B cell (primary cell): ENCODE measurements at regions not wholly inside any gene's neighbourhood (a gene's known extent, or its start where the extent isn't known, plus 50 kb on each side); places are given as distances from the start of the nearest gene placed in this dataset.

Source experiments
- ATAC-seq: fragments of 200-7000 bp; cut with Tn5 transposase; one replicate; pipeline ENCODE4 v1.10.0; 2021; ENCODE audit warnings: low read depth, mild to moderate bottlenecking, moderate number of reproducible peaks, moderate library complexity
- CTCF ChIA-PET: fragments of 350-600 bp; sonication (Branson Sonifier 250); formaldehyde crosslinking; loops from one replicate; lab custom pipeline; 2021; ENCODE audit warnings: antibody characterized with exemption, inconsistent platforms; lab: Charles Lee
- POLR2A ChIA-PET: fragments of 350-600 bp; sonication (Branson Sonifier 250); formaldehyde crosslinking; loops from one replicate; lab custom pipeline; 2021; ENCODE audit warnings: antibody characterized with exemption; lab: Charles Lee
- DNase-seq: peaks from one replicate; pipeline ENCODE4 v3.0.0; 2013
- H2AFZ ChIP-seq: 2 replicates; pipeline ENCODE4 v1.6.1; 2012; ENCODE audit warnings: mild to moderate bottlenecking, low read depth, low read length; ENCODE audit not compliant: insufficient read depth, poor library complexity, severe bottlenecking
- H3K27ac ChIP-seq, 2 donors: 1 replicate in 1 of 2; 2 replicates in 1 of 2; pipeline ENCODE4 v1.5.1; 2012 to 2013; ENCODE audit warnings: low read length in 2 of 2, mild to moderate bottlenecking in 2 of 2, moderate library complexity in 1 of 2
- H3K27me3 ChIP-seq, 4 experiments: fragments of 200-600 bp in 1 of 4; sonication (generic) in 1 of 4; replicated peaks in 1 of 4; 1 replicate in 2 of 4; 2 replicates in 2 of 4; pipeline versions ENCODE4 v1.6.1 to v1.7.0; 2013 to 2016; ENCODE audit warnings: low read length in 3 of 4, mild to moderate bottlenecking in 2 of 4, mixed read lengths in 1 of 4, moderate library complexity in 1 of 4; ENCODE audit not compliant: insufficient read depth in 4 of 4, control insufficient read depth in 3 of 4; ENCODE audit errors: control extremely low read depth in 1 of 4
- H3K36me3 ChIP-seq, 2 experiments: replicated peaks in 1 of 2; 1 replicate in 1 of 2; 2 replicates in 1 of 2; pipeline versions ENCODE4 v1.6.1 to v1.7.1; 2013; ENCODE audit warnings: low read length in 1 of 2; ENCODE audit not compliant: insufficient read depth in 2 of 2, control insufficient read depth in 1 of 2; ENCODE audit errors: control extremely low read depth in 1 of 2, extremely low read depth in 1 of 2
- H3K4me1 ChIP-seq, 2 donors: fragments of 200-600 bp in 1 of 2; sonication (generic) in 1 of 2; 1 replicate in 1 of 2; 2 replicates in 1 of 2; pipeline versions ENCODE4 v1.5.1 to v1.6.1; 2013 to 2017; ENCODE audit warnings: low read length in 2 of 2; ENCODE audit not compliant: control insufficient read depth in 2 of 2, insufficient read depth in 2 of 2
- H3K4me2 ChIP-seq: replicated peaks from 2 replicates; pipeline ENCODE3; 2012; ENCODE audit warnings: mild to moderate bottlenecking, low read depth, low read length; ENCODE audit not compliant: poor library complexity, severe bottlenecking
- H3K4me3 ChIP-seq, 5 experiments: fragments of 200-600 bp in 1 of 5; sonication (generic) in 1 of 5; 1 replicate in 3 of 5; 2 replicates in 2 of 5; pipeline versions ENCODE4 v1.5.1 to v1.7.0; 2011 to 2016; ENCODE audit warnings: low read length in 4 of 5, mild to moderate bottlenecking in 4 of 5, low read depth in 2 of 5, control low read depth in 1 of 5, moderate library complexity in 1 of 5; ENCODE audit not compliant: insufficient read depth in 1 of 5; ENCODE audit errors: control extremely low read depth in 1 of 5, extremely low read depth in 1 of 5
- H3K79me2 ChIP-seq: fragments of 200-600 bp; sonication (generic); one replicate; pipeline ENCODE4 v1.6.0; 2016; ENCODE audit warnings: low read length; ENCODE audit not compliant: control insufficient read depth, insufficient read depth
- H3K9ac ChIP-seq: fragments of 200-600 bp; sonication (generic); 2 replicates; pipeline ENCODE4 v1.6.1; 2017; ENCODE audit warnings: mild to moderate bottlenecking, low read length, moderate library complexity
- H3K9me3 ChIP-seq, 3 donors: one replicate each; pipeline versions ENCODE4 v1.6.1 to v1.7.1; 2013; ENCODE audit warnings: low read length in 2 of 3; ENCODE audit not compliant: control insufficient read depth in 2 of 3, insufficient read depth in 1 of 3; ENCODE audit errors: control extremely low read depth in 1 of 3
- H4K20me1 ChIP-seq: 2 replicates; pipeline ENCODE4 v1.6.0; 2012; ENCODE audit warnings: mild to moderate bottlenecking, low read length; ENCODE audit not compliant: insufficient read depth, control insufficient read depth, poor library complexity, severe bottlenecking
- H3K27ac Mint-ChIP-seq: one replicate; pipeline ENCODE4 v1.8.0; 2021; ENCODE audit warnings: mixed read lengths
- H3K27me3 Mint-ChIP-seq: one replicate; pipeline ENCODE4 v1.8.0; 2021; ENCODE audit warnings: mixed read lengths
- H3K4me1 Mint-ChIP-seq: one replicate; pipeline ENCODE4 v1.8.0; 2021; ENCODE audit warnings: mixed read lengths
- H3K4me3 Mint-ChIP-seq: one replicate; pipeline ENCODE4 v1.8.0; 2021; ENCODE audit warnings: mixed read lengths
- H3K9me3 Mint-ChIP-seq: one replicate; pipeline ENCODE4 v1.8.0; 2022; ENCODE audit warnings: mixed read lengths; ENCODE audit not compliant: insufficient read depth
- CTCF ChIP-seq: fragments of 200-600 bp; IDR thresholded peaks from one replicate; pipeline ENCODE4 v1.8.0; 2022; ENCODE audit warnings: antibody characterized with exemption, mild to moderate bottlenecking
- EZH2 ChIP-seq: IDR thresholded peaks from 2 replicates; pipeline ENCODE4 v1.6.1; 2012; ENCODE audit warnings: borderline replicate concordance, low read depth, mild to moderate bottlenecking, moderate library complexity, low read length; ENCODE audit not compliant: insufficient read depth, poor library complexity, severe bottlenecking
- WGBS: methylation state at CpG from one replicate; pipeline ENCODE4 v1.1.5; 2013; ENCODE audit warnings: missing lambda C conversion rate; ENCODE audit not compliant: insufficient coverage; 5-methylcytosine and 5-hydroxymethylcytosine counted together
- intact Hi-C: fragments of 100-400 bp; cut with micrococcal nuclease; formaldehyde crosslinking; loops from one replicate; pipeline ENCODE4 v1.10.0; 2022

GRCh38 chr15:27623560-27624305 is 475.4 kb downstream of the OCA2 start:
- Mint-ChIP-seq H3K27ac (no peak overlapping the region), H3K27me3 (no peaks in the 10 kb centered on the region), H3K9me3 (peaks cover 4% of the 10 kb centered on the region), H3K4me1 (no peaks in the 10 kb centered on the region), H3K4me3 (no peak overlapping the region)
- no peak overlapping the region for H3K4me3 ChIP-seq
- 93% methylated on average over 2 of the region's 9 CpGs for WGBS
- peak overlapping the region; percentile 7 for H2AFZ ChIP-seq
- no peaks in the 10 kb centered on the region for H3K36me3 ChIP-seq
- H3K9me3 ChIP-seq: no peaks in the 10 kb centered on the region
- H3K4me2 ChIP-seq: no peak overlapping the region
- no peaks in the 10 kb centered on the region for H3K79me2 ChIP-seq
- no peaks in the 10 kb centered on the region for H3K4me1 ChIP-seq
- ATAC-seq (no peak), DNase-seq (no peak)
- no peaks in the 10 kb centered on the region for H3K27me3 ChIP-seq
- TF ChIP-seq EZH2 (no peak), CTCF (no peak)
- H3K9ac ChIP-seq: no peak overlapping the region
- ChIA-PET CTCF (no interaction called here), POLR2A (no interaction called here)
- no peaks in the 10 kb centered on the region for H4K20me1 ChIP-seq
- H3K27ac ChIP-seq: no peak overlapping the region
- intact Hi-C loops: no loop called here

DNA sequence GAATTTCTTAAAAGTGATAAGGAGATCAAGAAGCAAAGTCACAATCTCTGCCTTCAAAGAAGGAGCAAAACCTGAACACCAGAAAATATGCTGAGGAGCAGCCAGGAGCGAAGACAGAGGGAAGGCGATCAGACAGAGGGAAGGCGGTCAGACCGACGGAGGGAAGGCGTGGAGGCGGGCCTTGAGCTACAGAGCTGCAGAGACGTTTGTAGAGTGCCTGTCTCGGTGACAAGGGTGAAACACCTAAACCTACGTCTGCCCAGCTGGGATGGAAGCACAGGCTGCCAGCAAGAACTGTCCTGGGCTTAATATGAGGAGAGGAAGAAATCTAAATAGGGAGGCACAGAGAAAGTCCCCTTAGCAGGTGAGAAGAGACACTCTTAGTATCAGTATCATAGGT is 476.0 kb downstream of the OCA2 start:
- WGBS: 89% methylated on average over 10 of the region's 10 CpGs
- Mint-ChIP-seq H3K9me3 (peaks cover 4% of the 10 kb centered on the region), H3K4me3 (no peak overlapping the region), H3K27ac (no peak overlapping the region), H3K4me1 (no peaks in the 10 kb centered on the region), H3K27me3 (no peaks in the 10 kb centered on the region)
- intact Hi-C loops: no loop called here
- no peak overlapping the region for H3K4me3 ChIP-seq
- no peaks in the 10 kb centered on the region for H3K36me3 ChIP-seq
- CTCF ChIA-PET: no interaction called here
- H4K20me1 ChIP-seq: no peaks in the 10 kb centered on the region
- no peaks in the 10 kb centered on the region for H3K4me1 ChIP-seq
- DNase-seq: no peak
- ATAC-seq: no peak
- H3K9ac ChIP-seq: no peak overlapping the region
- TF ChIP-seq EZH2 (no peak), CTCF (no peak)
- H2AFZ ChIP-seq: peak overlapping the region; percentile 7
- no peaks in the 10 kb centered on the region for H3K27me3 ChIP-seq
- H3K27ac ChIP-seq: no peak overlapping the region
- H3K4me2 ChIP-seq: no peak overlapping the region
- POLR2A ChIA-PET: no interaction called here
- no peaks in the 10 kb centered on the region for H3K79me2 ChIP-seq
- H3K9me3 ChIP-seq: no peaks in the 10 kb centered on the region
